GM12873 (cell line): ENCODE measurements at regions not wholly inside any gene's neighbourhood (a gene's known extent, or its start where the extent isn't known, plus 50 kb on each side); places are given as distances from the start of the nearest gene placed in this dataset.

Experiments used
- TF ChIP-seq, protein P1 (sequence below): IDR thresholded peaks from 2 replicates; pipeline ENCODE4 v1.5.1; 2012; ENCODE audit warnings: low read depth, mild to moderate bottlenecking, moderate library complexity, low read length, control low read depth; ENCODE audit not compliant: insufficient read depth; ENCODE audit errors: missing control alignments

DNA sequence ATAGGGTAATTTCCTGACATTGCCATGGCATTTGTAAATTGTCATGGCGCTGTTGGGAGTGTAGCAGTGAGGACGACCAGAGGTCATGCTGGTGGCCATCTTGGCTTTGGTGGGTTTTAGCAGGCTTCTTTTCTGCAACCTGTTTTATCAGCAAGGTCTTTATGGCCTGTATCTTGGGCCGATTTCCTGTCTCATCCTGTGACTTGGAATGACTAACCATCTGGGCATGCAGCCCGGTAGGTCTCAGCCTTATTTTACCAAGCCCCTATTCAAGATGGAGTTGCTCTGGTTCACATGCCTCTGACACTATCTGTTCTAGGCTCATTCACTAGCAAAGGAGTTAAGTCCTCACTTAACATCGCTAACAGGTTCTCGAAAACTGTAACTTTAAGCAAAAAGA lies 1374.2 kb downstream of the FAM181B start:
- TF ChIP-seq, protein P1, sequence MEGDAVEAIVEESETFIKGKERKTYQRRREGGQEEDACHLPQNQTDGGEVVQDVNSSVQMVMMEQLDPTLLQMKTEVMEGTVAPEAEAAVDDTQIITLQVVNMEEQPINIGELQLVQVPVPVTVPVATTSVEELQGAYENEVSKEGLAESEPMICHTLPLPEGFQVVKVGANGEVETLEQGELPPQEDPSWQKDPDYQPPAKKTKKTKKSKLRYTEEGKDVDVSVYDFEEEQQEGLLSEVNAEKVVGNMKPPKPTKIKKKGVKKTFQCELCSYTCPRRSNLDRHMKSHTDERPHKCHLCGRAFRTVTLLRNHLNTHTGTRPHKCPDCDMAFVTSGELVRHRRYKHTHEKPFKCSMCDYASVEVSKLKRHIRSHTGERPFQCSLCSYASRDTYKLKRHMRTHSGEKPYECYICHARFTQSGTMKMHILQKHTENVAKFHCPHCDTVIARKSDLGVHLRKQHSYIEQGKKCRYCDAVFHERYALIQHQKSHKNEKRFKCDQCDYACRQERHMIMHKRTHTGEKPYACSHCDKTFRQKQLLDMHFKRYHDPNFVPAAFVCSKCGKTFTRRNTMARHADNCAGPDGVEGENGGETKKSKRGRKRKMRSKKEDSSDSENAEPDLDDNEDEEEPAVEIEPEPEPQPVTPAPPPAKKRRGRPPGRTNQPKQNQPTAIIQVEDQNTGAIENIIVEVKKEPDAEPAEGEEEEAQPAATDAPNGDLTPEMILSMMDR = no peak

DNA sequence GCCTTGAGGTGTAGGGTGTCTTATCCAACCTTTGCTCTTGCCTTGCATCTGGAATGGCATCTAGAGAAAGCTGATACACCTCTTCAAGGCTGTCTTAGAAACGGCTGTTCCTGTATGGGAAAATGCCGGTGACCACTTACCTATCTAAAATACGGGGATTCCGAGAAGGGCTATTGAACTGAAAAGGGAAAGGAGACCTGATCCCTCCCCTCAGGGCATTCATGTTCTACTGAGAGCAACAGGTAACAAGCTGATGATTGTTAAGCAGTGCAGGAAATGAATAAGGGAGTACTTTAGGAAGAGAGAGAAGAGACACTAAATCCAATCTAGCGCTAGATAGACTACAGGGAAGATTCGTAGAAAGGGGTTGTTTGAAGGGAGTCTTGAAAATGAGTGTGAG lies 1388.1 kb downstream of the FAM181B start:
- TF ChIP-seq, protein P1 = no peak

DNA sequence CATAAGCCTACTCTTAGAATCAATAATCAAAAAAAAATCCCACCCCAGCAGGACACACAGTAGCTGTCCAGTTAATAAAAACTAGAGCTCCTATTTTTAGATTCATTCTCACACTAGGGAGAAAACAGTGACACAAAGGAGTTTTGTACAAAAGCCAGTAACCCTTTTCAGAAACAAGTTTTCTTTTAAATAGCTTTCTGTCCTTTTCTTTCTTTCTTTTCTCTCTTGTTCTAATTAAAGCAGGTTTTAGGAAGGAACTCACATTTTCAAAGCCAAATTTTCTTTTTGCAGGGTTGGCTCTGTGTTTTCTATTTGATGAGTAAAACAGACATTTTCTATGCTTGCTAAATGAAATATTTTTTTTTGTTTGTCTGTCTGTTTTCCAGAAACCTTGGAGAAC lies 1390.7 kb downstream of the FAM181B start:
- TF ChIP-seq, protein P1 = no peak

DNA sequence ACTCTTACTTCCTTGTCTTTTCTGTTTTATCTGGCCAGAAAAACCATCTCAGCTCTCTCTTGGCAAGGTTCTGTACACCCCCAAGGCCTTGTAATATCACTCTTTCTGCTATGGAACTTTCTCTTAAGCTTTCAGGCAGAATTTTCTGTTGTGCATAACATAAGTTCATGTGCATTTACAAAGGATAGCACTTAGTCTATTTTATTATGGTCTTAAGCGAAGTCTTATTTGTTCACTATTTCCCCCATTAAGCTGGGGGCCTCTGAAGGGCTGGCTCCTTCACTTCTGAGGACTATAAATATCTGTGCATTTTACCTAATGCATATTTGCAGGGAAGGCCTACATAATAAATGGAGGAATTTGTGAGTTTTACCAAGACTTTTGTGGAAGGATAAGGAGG lies 1393.4 kb downstream of the FAM181B start:
- TF ChIP-seq, protein P1 = no peak

DNA sequence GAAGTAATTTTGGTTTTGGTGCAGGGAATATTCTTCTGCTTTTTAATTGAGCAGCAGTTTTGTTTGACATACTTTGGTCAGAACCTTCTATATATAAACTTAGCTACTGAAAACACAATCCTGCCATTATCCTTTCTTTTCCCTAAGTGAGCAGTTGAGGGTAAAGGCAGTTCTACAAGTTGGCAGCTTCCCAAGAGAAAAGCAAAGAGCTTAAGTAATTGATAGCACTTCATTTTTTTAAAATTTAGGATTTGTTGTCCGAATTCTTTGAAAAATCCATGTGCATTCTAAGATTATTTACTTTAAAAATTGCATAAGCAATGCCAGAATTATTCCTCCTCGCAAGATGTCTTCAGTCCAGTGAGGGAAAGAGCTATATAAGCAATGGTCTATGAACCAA lies 1394.1 kb downstream of the FAM181B start:
- TF ChIP-seq, protein P1 = no peak

DNA sequence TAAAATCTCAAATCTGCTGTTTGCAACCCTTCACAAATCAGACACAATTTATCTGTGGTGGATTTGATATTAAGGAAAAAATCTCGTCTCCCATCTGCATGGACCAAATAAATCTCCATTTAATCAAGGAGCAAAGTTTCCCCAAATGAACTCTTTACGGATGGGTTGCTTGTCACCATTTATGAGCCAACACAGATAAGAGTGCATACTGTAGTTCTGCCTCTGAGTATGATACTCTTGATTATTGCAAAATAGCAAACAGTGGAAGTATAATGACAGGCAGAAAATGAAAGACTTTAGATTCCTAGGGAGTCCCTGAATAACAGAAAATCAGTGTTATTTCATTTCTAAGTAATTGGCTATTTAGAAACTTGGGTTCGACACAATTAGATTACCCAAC lies 1395.9 kb downstream of the FAM181B start:
- TF ChIP-seq, protein P1 = no peak

DNA sequence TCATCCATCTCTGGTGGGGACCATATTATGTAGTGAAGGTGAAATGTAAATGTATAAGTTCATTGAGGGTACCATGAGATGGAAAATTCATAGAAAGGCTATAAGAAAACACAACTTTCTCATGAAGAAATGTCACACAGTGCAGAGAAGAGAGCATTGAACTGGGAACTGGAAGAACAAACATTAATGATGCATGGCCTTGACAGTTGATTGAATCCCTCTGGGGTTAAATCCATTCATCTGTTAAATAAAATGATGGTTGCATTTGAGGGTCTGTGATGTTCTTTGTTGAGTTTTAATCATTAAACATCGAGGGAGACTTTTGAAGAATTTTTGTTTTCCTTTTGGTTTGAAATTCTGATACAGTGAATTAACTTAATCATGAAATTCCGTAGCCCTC lies 1401.4 kb downstream of the FAM181B start:
- TF ChIP-seq, protein P1 = no peak
